Activated CD8-positive, alpha-beta memory T cell treated with anti-CD3 and anti-CD28 coated beads, Interleukin-2, amount 10 ng/mL, durations not matched to agents 7 days and 5 days (primary cell): ENCODE measurements at regions not wholly inside any gene's neighbourhood (a gene's known extent, or its start where the extent isn't known, plus 50 kb on each side); places are given as distances from the start of the nearest gene placed in this dataset.

Source experiments
- ATAC-seq: fragments of 150-1000 bp; cut with Tn5 transposase; one replicate; pipeline ENCODE4 v1.10.0; 2021; ENCODE audit warnings: moderate library complexity
- CTCF ChIA-PET: fragments of 350-600 bp; sonication (Branson Sonifier 250); formaldehyde crosslinking; loops from one replicate; lab custom pipeline; 2021; ENCODE audit warnings: antibody characterized with exemption; lab: Charles Lee
- DNase-seq: peaks from one replicate; pipeline ENCODE4 v3.0.0-alpha.2; 2020
- H3K27ac Mint-ChIP-seq: one replicate; pipeline ENCODE4 v1.8.0; 2021; ENCODE audit warnings: mild to moderate bottlenecking, mixed read lengths
- H3K27me3 Mint-ChIP-seq: one replicate; pipeline ENCODE4 v1.8.0; 2021; ENCODE audit warnings: mixed read lengths
- H3K36me3 Mint-ChIP-seq: one replicate; pipeline ENCODE4 v1.8.0; 2021; ENCODE audit warnings: mild to moderate bottlenecking, mixed read lengths
- H3K4me1 Mint-ChIP-seq: one replicate; pipeline ENCODE4 v1.8.0; 2021; ENCODE audit warnings: mixed read lengths
- H3K4me3 Mint-ChIP-seq: one replicate; pipeline ENCODE4 v1.8.0; 2021; ENCODE audit warnings: mild to moderate bottlenecking, moderate library complexity, mixed read lengths
- H3K9me3 Mint-ChIP-seq: one replicate; pipeline ENCODE4 v1.8.0; 2022; ENCODE audit warnings: low read depth, mixed read lengths

DNA sequence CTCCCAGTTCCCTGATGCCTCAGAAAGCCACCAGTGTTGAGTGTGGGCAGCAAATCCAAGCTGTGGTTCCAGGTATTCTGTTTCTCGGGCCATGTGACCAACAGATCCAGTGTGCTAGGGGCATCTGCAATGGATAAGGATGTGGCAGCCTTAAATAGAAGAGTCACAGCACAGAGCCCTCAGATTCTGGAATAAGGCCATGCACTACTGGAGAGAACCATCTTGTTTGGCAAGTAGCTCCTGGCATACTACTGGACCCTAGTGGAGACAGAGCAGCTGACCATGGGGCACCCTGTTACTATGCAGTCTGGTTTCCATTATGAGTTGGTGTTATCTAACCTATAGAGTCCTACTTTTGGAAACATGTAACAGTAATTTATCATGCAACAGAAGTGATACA is 53.3 kb upstream of the ZBTB7C start:
- Mint-ChIP-seq H3K4me3 (no peak overlapping the region), H3K9me3 (no peaks in the 10 kb centered on the region), H3K36me3 (no peaks in the 10 kb centered on the region), H3K4me1 (no peaks in the 10 kb centered on the region), H3K27ac (no peak overlapping the region), H3K27me3 (peaks cover 41% of the 10 kb centered on the region)
- CTCF ChIA-PET = interaction anchor here (1.4 kb wide), 1 partner anchor 17 kb away, joined by 3 read pairs; no protein-coding TSS in a partner anchor
- no peak for ATAC-seq
- DNase-seq = peak; percentile 3

DNA sequence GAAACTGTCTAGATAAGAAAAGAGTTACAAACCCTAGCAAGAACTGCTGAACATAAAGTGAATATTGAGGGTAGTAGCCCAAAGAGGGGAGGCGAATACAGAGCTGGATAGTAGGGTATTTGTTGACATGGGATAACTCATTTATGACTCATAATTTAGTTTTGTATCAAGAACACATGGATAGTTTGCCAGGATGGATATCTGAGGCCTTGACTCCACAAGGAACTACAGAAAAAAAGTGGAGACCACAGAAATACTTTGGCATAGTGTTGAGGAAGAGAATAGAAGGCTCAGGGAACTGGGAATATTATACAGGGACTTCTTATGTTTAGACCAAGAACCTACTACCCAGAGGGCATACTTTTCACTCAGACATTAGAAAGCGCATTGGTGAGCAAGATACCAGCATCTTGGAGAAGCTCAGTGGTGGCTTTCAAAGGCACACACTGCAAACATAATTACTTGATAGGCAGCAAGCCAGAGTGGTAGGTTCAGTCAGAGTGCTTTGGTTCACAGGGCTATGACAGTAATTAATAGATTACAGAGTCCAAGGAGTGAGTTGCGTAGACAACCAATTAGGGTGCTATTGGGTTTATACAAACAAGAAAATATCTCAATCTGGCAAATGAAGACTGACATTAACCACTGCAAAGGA is 51.9 kb upstream of the ZBTB7C start:
- Mint-ChIP-seq H3K4me3 (no peak overlapping the region), H3K4me1 (peaks cover 9% of the 10 kb centered on the region), H3K9me3 (no peaks in the 10 kb centered on the region), H3K27ac (no peak overlapping the region), H3K36me3 (no peaks in the 10 kb centered on the region), H3K27me3 (peaks cover 43% of the 10 kb centered on the region)
- DNase-seq (peak; percentile 3), ATAC-seq (no peak)
- CTCF ChIA-PET = no interaction called here

DNA sequence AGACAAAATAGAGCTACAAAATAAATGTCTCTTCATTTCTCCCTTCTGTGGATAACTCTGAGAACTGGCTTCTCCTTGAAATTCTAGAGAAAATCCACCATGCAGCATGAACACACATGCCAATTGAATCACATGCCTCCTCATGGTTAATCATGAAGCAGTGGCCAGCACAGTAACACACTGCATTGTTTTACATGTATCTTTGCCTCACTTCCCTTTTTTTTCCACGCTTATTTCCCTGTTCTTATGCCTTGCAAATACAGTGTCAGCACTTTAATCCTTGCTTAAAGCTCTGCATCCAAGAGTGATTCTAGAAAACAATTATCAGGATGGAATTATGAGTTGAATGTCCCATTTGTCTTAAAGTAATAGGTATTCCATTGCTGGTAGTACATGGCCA is 50.3 kb upstream of the ZBTB7C start:
- Mint-ChIP-seq H3K4me3 (no peak overlapping the region), H3K27me3 (peaks cover 52% of the 10 kb centered on the region), H3K4me1 (peaks cover 19% of the 10 kb centered on the region), H3K9me3 (no peaks in the 10 kb centered on the region), H3K27ac (no peak overlapping the region), H3K36me3 (no peaks in the 10 kb centered on the region)
- DNase-seq = no peak
- no peak for ATAC-seq
- CTCF ChIA-PET = interaction anchor here (3.9 kb wide), 1 partner anchor 13 kb away, joined by 25 read pairs; no protein-coding TSS in a partner anchor

DNA sequence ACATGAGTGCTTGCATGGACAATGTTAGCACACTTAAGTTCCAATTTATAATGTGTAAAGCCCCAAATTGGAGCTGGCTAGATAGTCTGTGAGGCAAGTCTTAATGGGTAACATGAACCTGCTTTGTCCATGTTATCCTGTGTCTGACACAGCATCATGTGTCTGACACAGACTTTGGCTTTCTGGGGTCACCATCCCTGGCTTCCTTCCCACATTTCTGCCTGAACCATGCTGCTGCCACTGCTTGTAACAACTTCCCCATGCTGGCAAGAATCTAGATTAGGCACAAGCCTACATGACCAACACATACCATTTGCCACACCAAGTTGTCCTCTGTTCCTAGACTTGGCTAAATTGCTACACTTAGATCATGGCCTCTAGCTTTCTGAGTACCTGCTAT is 49.8 kb upstream of the ZBTB7C start:
- CTCF ChIA-PET = interaction anchor here (3.9 kb wide), 1 partner anchor 12 kb away, joined by 25 read pairs; no protein-coding TSS in a partner anchor
- no peak for DNase-seq
- H3K27me3 Mint-ChIP-seq = peaks cover 53% of the 10 kb centered on the region
- no peak overlapping the region for H3K4me3 Mint-ChIP-seq
- peaks cover 21% of the 10 kb centered on the region for H3K4me1 Mint-ChIP-seq
- H3K27ac Mint-ChIP-seq = no peak overlapping the region
- no peaks in the 10 kb centered on the region for H3K9me3 Mint-ChIP-seq
- no peaks in the 10 kb centered on the region for H3K36me3 Mint-ChIP-seq
- ATAC-seq = no peak
